MCF 10A (cell line): ENCODE measurements at regions not wholly inside any gene's neighbourhood (a gene's known extent, or its start where the extent isn't known, plus 50 kb on each side); places are given as distances from the start of the nearest gene placed in this dataset.

ENCODE experiments used
- BruUV-seq: library from RNA; stranded (reverse); fragments of 400-500 nt; replicated peaks from 2 replicates; lab custom pipeline; 2021; lab: Mats Ljungman, UMichigan
- CTCF ChIA-PET: fragments of 300-600 bp; sonication (Branson Sonifier 250); formaldehyde crosslinking; extraction: SDS; loops from one replicate; lab custom pipeline; 2021; ENCODE audit warnings: antibody characterized with exemption, inconsistent platforms; lab: Yijun Ruan, JAX
- POLR2A ChIA-PET: fragments of 300-600, 350-650 bp; sonication (Branson Sonifier 250); formaldehyde crosslinking; extraction: SDS; loops from one replicate; lab custom pipeline; 2020; ENCODE audit warnings: antibody characterized with exemption, inconsistent platforms; lab: Yijun Ruan, JAX
- DNase-seq: peaks from one replicate; pipeline ENCODE4 v3.0.0-alpha.2; 2018; ENCODE audit not compliant: unreplicated experiment
- H3K27ac Mint-ChIP-seq: one replicate; pipeline ENCODE4 v1.8.0; 2022; ENCODE audit warnings: mild to moderate bottlenecking, low read depth, mixed read lengths; ENCODE audit not compliant: unreplicated experiment
- H3K27me3 Mint-ChIP-seq: one replicate; pipeline ENCODE4 v1.8.0; 2022; ENCODE audit warnings: mixed read lengths; ENCODE audit not compliant: insufficient read depth, unreplicated experiment
- H3K36me3 Mint-ChIP-seq: one replicate; pipeline ENCODE4 v1.8.0; 2022; ENCODE audit warnings: mild to moderate bottlenecking, moderate library complexity, mixed read lengths; ENCODE audit not compliant: insufficient read depth, unreplicated experiment
- H3K4me1 Mint-ChIP-seq: one replicate; pipeline ENCODE4 v1.8.0; 2022; ENCODE audit warnings: mixed read lengths; ENCODE audit not compliant: insufficient read depth, unreplicated experiment
- H3K4me3 Mint-ChIP-seq: one replicate; pipeline ENCODE4 v1.8.0; 2022; ENCODE audit warnings: mild to moderate bottlenecking, moderate library complexity, mixed read lengths; ENCODE audit not compliant: unreplicated experiment
- H3K9me3 Mint-ChIP-seq: one replicate; pipeline ENCODE4 v1.8.0; 2022; ENCODE audit warnings: mixed read lengths; ENCODE audit not compliant: unreplicated experiment
- CTCF ChIP-seq: fragments of 200-600 bp; IDR thresholded peaks from one replicate; pipeline ENCODE4 v1.8.0; 2022; ENCODE audit warnings: antibody characterized with exemption, mild to moderate bottlenecking; ENCODE audit not compliant: unreplicated experiment
- intact Hi-C: fragments of 100-400 bp; cut with micrococcal nuclease; formaldehyde crosslinking; loops from 2 replicates; pipeline ENCODE4 v1.14.1; 2022

GRCh38 chr3:44072601-44073540 is 168.8 kb upstream of the TOPAZ1 start:
- DNase-seq: no peak
- H3K27me3 Mint-ChIP-seq: no peaks in the 10 kb centered on the region
- ChIA-PET POLR2A (interaction anchor here (0.6 kb wide), 1 partner anchor 23 kb away, joined by 3 read pairs; no protein-coding TSS in a partner anchor), CTCF (interaction anchor here (0.6 kb wide), 1 partner anchor 842 kb away, joined by 4 read pairs; no protein-coding TSS in a partner anchor)
- peaks cover 10% of the 10 kb centered on the region for H3K4me1 Mint-ChIP-seq
- H3K27ac Mint-ChIP-seq: no peak overlapping the region
- no peak for TF ChIP-seq CTCF
- no peaks in the 10 kb centered on the region for H3K9me3 Mint-ChIP-seq
- BruUV-seq: no TSS peak
- intact Hi-C loops: no loop called here
- H3K36me3 Mint-ChIP-seq: no peaks in the 10 kb centered on the region
- H3K4me3 Mint-ChIP-seq: no peak overlapping the region

GRCh38 chr3:44074181-44074580 is 167.5 kb upstream of the TOPAZ1 start:
- CTCF ChIA-PET: no interaction called here
- no peak overlapping the region for H3K27ac Mint-ChIP-seq
- H3K27me3 Mint-ChIP-seq: no peaks in the 10 kb centered on the region

GRCh38 chr3:44076221-44076829 is 165.4 kb upstream of the TOPAZ1 start:
- no peaks in the 10 kb centered on the region for H3K27me3 Mint-ChIP-seq
- DNase-seq: no peak
- H3K4me3 Mint-ChIP-seq: no peak overlapping the region
- no peaks in the 10 kb centered on the region for H3K9me3 Mint-ChIP-seq
- no peaks in the 10 kb centered on the region for H3K4me1 Mint-ChIP-seq
- intact Hi-C loops: loop anchor here (5.0 kb wide), 1 partner anchor 219 kb away; no protein-coding TSS in a partner anchor
- ChIA-PET CTCF (interaction anchor here (0.6 to 1.0 kb wide), 5 partner anchors 9 to 503 kb away, joined by 3 read pairs; no protein-coding TSS in a partner anchor), POLR2A (interaction anchor here (0.7 kb wide), 1 partner anchor 69 kb away, joined by 3 read pairs; no protein-coding TSS in a partner anchor)
- no peaks in the 10 kb centered on the region for H3K36me3 Mint-ChIP-seq
- BruUV-seq: no TSS peak
- TF ChIP-seq CTCF: no peak
- H3K27ac Mint-ChIP-seq: no peak overlapping the region

More at GRCh38 chr3:44074181-44074580, 167.5 kb upstream of the TOPAZ1 start:
- POLR2A ChIA-PET: no interaction called here
- no peak overlapping the region for H3K4me3 Mint-ChIP-seq
- peaks cover 6% of the 10 kb centered on the region for H3K4me1 Mint-ChIP-seq
- intact Hi-C loops: no loop called here
- H3K9me3 Mint-ChIP-seq: no peaks in the 10 kb centered on the region
- no TSS peak for BruUV-seq
- no peak for TF ChIP-seq CTCF
- H3K36me3 Mint-ChIP-seq: no peaks in the 10 kb centered on the region
- DNase-seq: peak; percentile 6

GRCh38 chr3:44077267-44077666 is 164.4 kb upstream of the TOPAZ1 start:
- intact Hi-C loops: loop anchor here (5.0 kb wide), 1 partner anchor 220 kb away; no protein-coding TSS in a partner anchor
- no peaks in the 10 kb centered on the region for H3K4me1 Mint-ChIP-seq
- no peak overlapping the region for H3K4me3 Mint-ChIP-seq
- no peak overlapping the region for H3K27ac Mint-ChIP-seq
- no peaks in the 10 kb centered on the region for H3K36me3 Mint-ChIP-seq
- no peaks in the 10 kb centered on the region for H3K27me3 Mint-ChIP-seq
- no peak for TF ChIP-seq CTCF
- POLR2A ChIA-PET: interaction anchor here (0.7 kb wide), 1 partner anchor 70 kb away, joined by 3 read pairs; no protein-coding TSS in a partner anchor
- no peaks in the 10 kb centered on the region for H3K9me3 Mint-ChIP-seq
- CTCF ChIA-PET: interaction anchor here (0.6 to 1.8 kb wide), 7 partner anchors 9 to 308 kb away, joined by 3 to 6 read pairs (median 3); no protein-coding TSS in a partner anchor
- peak; percentile 7 for DNase-seq
- BruUV-seq: no TSS peak
